Cardiac fibroblast (primary cell): ENCODE measurements at regions not wholly inside any gene's neighbourhood (a gene's known extent, or its start where the extent isn't known, plus 50 kb on each side); places are given as distances from the start of the nearest gene placed in this dataset.
A peak's percentile ranks its signal among the peaks of the same experiment; 100 is the strongest.

Source experiments
- DNase-seq, 2 donors: peaks; one replicate each; pipeline versions ENCODE4 v3.0.0 to v3.0.0-alpha.2; 2010; ENCODE audit warnings: low read depth in 2 of 2
- H3K4me3 ChIP-seq, 2 donors: replicated peaks in 1 of 2; 1 replicate in 1 of 2; 2 replicates in 1 of 2; pipeline ENCODE4 v1.5.1; 2011; ENCODE audit warnings: low read depth in 2 of 2, low read length in 2 of 2, mild to moderate bottlenecking in 2 of 2, moderate library complexity in 1 of 2
- CTCF ChIP-seq: IDR thresholded peaks from one replicate; pipeline ENCODE4 v1.5.1; 2011; ENCODE audit warnings: low read depth, mild to moderate bottlenecking, low read length, inconsistent platforms

DNA sequence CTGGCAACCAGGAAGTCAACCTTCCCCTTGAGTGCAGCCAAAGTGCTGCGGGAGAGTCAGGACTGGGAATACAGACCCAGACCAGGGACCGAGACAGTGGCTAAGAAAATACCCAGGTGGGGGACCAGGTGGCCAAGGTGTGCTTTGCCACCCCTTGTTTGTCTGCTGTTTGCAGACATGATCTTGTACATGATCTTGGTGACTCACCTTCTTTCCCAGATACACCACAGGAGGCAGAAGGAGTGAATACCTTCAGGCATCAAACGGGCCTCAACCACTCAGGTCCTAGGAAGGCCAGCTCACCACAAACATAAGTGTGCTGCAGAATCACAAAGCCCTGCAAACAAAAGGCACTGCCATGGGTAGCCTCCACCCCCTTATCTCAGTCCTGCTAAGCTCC is 62.0 kb downstream of the CNGA2 start:
- no peak for DNase-seq
- TF ChIP-seq CTCF: no peak
- H3K4me3 ChIP-seq: no peak overlapping the region

DNA sequence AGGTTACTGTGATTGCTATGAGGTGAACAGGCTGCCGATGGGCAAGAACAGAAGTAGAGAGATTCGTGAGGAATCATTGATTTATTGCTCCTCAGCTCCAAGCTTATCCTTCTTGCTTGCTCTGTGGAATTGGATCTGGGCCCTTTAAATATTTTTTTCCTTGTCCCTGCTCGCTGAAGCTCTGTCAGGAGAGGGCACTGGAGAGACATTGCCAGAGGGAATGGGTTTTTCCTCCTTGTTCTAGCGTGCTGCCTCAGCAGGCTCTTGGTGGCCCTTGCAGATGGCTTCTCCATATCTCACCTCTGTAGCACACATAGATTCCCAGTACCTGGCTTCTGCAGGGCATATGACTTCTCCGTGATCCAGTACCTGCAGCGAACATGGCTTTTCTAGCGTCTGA is 67.4 kb downstream of the CNGA2 start:
- no peak overlapping the region for H3K4me3 ChIP-seq
- TF ChIP-seq CTCF: peak; percentile 20
- peak; percentile 15 to 17 for DNase-seq

- TF ChIP-seq CTCF: no peak
- no peak overlapping the region for H3K4me3 ChIP-seq
- DNase-seq: no peak
Observed at GRCh38 chrX:151806967-151807540, 72.5 kb downstream of the CNGA2 start.

DNA sequence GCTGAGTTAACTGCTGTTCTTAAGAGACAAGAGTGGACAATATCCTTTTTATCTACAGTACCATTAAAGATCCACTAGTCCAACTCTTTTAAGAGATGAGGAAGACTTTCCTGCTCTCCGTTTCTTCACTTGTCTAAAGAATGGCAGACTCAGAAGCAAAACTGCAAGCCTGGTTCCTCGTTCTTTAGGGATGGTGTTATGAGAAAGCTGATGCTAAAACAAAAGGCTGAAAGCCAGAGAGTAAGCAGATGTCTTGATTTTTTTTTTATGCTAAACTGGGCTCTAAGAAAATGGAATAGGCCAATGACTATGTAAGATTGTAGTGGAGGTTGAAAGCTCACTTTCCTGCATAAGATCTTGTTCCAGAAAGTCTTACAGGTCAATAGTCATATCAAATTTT is 78.1 kb downstream of the CNGA2 start:
- no peak for DNase-seq
- TF ChIP-seq CTCF: no peak
- no peak overlapping the region for H3K4me3 ChIP-seq

DNA sequence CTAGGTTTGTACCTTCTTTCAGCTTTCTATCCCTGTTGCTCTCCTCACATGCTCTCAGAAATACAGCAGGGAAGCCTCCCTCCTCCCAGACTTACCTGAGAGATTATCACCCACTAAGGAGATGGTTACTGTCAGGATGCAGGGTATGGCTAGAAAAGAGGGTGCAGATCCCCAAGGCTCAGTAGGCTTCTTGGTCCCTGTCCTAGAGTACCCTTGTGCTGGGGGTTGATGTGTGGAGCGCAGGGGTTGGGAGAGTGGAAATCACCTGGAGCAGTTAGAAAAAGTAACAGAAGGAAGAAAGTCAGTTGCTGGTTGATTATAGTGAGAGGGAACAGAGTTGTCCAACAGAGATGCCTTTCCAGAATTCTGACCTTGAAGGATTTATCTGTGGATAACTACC is 80.2 kb downstream of the CNGA2 start:
- no peak for TF ChIP-seq CTCF
- DNase-seq: no peak

GRCh38 chrX:151815398-151815797 is 80.9 kb downstream of the CNGA2 start:
- peak; percentile 19 to 47 for DNase-seq
- TF ChIP-seq CTCF: no peak

More for the DNA sequence above, 80.2 kb downstream of the CNGA2 start:
- no peak overlapping the region for H3K4me3 ChIP-seq

DNA sequence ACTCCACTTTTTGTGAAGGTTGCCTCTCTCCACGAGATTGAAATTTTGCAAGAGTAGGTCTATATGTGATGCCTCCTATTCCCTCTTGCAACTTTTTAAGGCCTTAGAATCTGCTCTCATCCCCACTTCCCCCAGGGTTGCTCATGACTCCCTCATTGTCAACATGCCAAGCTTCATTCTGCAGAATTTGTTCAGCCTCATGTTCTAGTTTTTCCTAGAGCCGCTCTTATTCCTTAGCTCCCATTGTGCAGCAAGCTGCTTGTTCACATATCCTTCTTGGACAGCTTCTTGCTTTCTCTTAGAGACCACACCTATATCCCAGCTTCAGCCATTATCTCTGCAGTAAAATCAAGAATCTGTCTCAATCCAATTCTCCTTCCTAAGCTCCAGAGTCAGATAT is 82.4 kb downstream of the CNGA2 start:
- peak in 1 of 2 donors; percentile 10 for DNase-seq
- no peak overlapping the region for H3K4me3 ChIP-seq
- TF ChIP-seq CTCF: no peak

More at GRCh38 chrX:151815398-151815797, 80.9 kb downstream of the CNGA2 start:
- no peak overlapping the region for H3K4me3 ChIP-seq
